BLaER1 (cell line): ENCODE measurements at regions not wholly inside any gene's neighbourhood (a gene's known extent, or its start where the extent isn't known, plus 50 kb on each side); places are given as distances from the start of the nearest gene placed in this dataset.

Experiments
- H3K27ac ChIP-seq: shearing (Covaris generic); formaldehyde crosslinking; 2 replicates; pipeline ENCODE4 v1.8.1; 2022
- H3K27me3 ChIP-seq: shearing (Covaris generic); formaldehyde crosslinking; 2 replicates; pipeline ENCODE4 v1.8.1; 2022
- H3K36me3 ChIP-seq: shearing (Covaris generic); formaldehyde crosslinking; 2 replicates; pipeline ENCODE4 v1.8.1; 2022
- H3K4me1 ChIP-seq: shearing (Covaris generic); formaldehyde crosslinking; 2 replicates; pipeline ENCODE4 v1.8.1; 2022
- H3K4me2 ChIP-seq: shearing (Covaris generic); formaldehyde crosslinking; 2 replicates; pipeline ENCODE4 v1.8.1; 2022
- H3K4me3 ChIP-seq: shearing (Covaris generic); formaldehyde crosslinking; 2 replicates; pipeline ENCODE4 v1.8.1; 2022
- H3K9ac ChIP-seq: shearing (Covaris generic); formaldehyde crosslinking; 2 replicates; pipeline ENCODE4 v1.8.1; 2022
- H3K9me3 ChIP-seq: shearing (Covaris generic); formaldehyde crosslinking; 2 replicates; pipeline ENCODE4 v1.8.1; 2022
- H4K20me1 ChIP-seq: shearing (Covaris generic); formaldehyde crosslinking; 2 replicates; pipeline ENCODE4 v1.8.1; 2022
- Cebpa-rat ChIP-seq: shearing (Covaris generic); IDR thresholded peaks from 2 replicates; pipeline ENCODE4 v1.8.1; 2022

GRCh38 chr18:10370716-10371115 is 83.7 kb upstream of the APCDD1 start:
- H3K4me2 ChIP-seq = no peak overlapping the region
- H3K4me1 ChIP-seq = peaks cover 8% of the 10 kb centered on the region
- no peak overlapping the region for H3K4me3 ChIP-seq
- no peak overlapping the region for H3K9ac ChIP-seq
- no peaks in the 10 kb centered on the region for H4K20me1 ChIP-seq
- no peaks in the 10 kb centered on the region; the same call in 1 of the 2 replicates for H3K27me3 ChIP-seq
- TF ChIP-seq Cebpa-rat = no peak
- no peak overlapping the region for H3K27ac ChIP-seq
- H3K36me3 ChIP-seq = no peaks in the 10 kb centered on the region
- no peaks in the 10 kb centered on the region for H3K9me3 ChIP-seq

DNA sequence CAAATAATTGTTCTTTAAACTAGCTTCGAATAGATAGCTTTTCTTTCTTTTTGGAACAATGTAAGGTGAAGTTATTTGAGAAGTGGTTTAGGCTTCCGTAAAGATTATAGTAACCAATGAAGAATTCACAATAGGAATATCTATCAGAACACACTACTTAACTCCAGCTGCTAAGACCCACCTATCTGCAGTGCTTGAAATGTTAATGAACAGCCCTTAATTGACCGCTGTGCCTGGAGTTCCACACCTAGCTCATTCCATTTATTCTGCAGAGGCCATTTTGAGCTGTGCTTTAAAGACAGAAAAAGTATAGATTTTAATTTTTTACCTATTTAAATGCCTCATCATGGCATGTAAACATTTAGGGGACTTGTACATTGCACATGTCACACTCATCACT is 83.3 kb upstream of the APCDD1 start:
- no peak overlapping the region for H3K4me2 ChIP-seq
- H3K36me3 ChIP-seq = no peaks in the 10 kb centered on the region
- no peaks in the 10 kb centered on the region for H3K9me3 ChIP-seq
- H3K4me1 ChIP-seq = peaks cover 8% of the 10 kb centered on the region
- H3K9ac ChIP-seq = no peak overlapping the region
- no peak for TF ChIP-seq Cebpa-rat
- H3K27ac ChIP-seq = no peak overlapping the region
- no peaks in the 10 kb centered on the region for H4K20me1 ChIP-seq
- no peaks in the 10 kb centered on the region; the same call in 1 of the 2 replicates for H3K27me3 ChIP-seq
- no peak overlapping the region for H3K4me3 ChIP-seq

GRCh38 chr18:10374195-10374594 is 80.2 kb upstream of the APCDD1 start:
- H3K9me3 ChIP-seq = no peaks in the 10 kb centered on the region
- TF ChIP-seq Cebpa-rat = no peak
- H4K20me1 ChIP-seq = no peaks in the 10 kb centered on the region
- no peaks in the 10 kb centered on the region for H3K36me3 ChIP-seq
- H3K4me2 ChIP-seq = no peak overlapping the region
- no peak overlapping the region for H3K4me3 ChIP-seq
- H3K27ac ChIP-seq = no peak overlapping the region
- H3K4me1 ChIP-seq = peaks cover 5% of the 10 kb centered on the region
- no peaks in the 10 kb centered on the region; the same call in 1 of the 2 replicates for H3K27me3 ChIP-seq
- H3K9ac ChIP-seq = no peak overlapping the region

DNA sequence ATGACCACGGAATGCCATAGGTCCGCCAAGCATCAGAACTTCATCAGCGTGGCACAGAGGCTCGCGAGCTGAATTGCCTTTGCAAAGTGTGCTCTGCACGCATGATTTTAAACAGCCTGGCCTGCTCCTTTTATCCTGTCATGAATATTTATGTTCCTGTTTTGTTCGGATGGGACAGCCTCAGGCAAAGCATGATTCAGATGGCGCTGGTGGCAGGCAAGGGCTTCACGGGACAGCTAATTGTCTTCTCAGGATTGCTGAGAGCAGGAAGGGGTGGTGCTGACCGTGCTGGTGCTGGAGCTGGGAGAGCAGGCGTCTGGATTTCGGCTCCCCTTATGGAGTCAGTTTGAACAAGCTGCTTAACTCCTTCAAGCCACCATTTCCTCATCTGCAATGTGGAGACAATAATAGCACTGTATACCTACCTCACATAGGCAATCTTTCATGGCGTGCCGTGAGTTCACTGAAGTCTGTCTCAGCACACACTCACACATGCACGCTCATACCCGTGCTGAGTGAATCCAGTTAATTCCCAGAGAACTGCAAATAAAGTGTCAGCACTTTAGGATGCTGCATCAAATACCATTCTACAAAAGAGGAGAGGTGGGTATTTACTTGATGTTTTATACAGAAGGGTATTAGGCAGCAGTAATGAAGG is 79.7 kb upstream of the APCDD1 start:
- Histone ChIP-seq H3K36me3 (no peaks in the 10 kb centered on the region), H3K4me3 (no peak overlapping the region), H4K20me1 (no peaks in the 10 kb centered on the region), H3K27me3 (no peaks in the 10 kb centered on the region; the same call in 1 of the 2 replicates), H3K4me2 (no peak overlapping the region), H3K4me1 (peaks cover 10% of the 10 kb centered on the region), H3K9ac (no peak overlapping the region), H3K9me3 (no peaks in the 10 kb centered on the region), H3K27ac (no peak overlapping the region)
- no peak for TF ChIP-seq Cebpa-rat

DNA sequence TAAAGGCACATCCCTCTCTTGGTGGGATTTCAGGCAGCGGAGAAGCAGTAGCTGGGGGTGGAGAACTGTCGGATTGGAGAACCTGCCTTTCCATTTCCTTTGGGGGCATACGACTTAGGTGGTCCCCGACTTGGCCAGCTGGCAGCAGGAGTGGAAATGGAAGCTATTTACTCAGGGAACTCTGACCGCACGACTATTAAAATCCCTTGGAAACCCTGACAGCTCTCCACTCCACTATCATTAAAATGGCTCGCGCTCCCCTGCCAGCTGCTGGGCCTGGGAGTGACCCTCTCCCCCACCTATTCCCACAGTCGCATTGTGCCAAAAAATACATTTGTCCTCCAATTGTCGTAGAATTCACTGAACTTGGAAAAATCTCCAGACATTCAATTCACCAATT is 77.7 kb upstream of the APCDD1 start:
- H3K27ac ChIP-seq = no peak overlapping the region
- H3K9ac ChIP-seq = no peak overlapping the region
- no peak for TF ChIP-seq Cebpa-rat
- no peaks in the 10 kb centered on the region for H3K27me3 ChIP-seq
- H4K20me1 ChIP-seq = no peaks in the 10 kb centered on the region
- no peak overlapping the region for H3K4me3 ChIP-seq
- no peaks in the 10 kb centered on the region for H3K9me3 ChIP-seq
- H3K4me1 ChIP-seq = peaks cover 10% of the 10 kb centered on the region
- no peak overlapping the region for H3K4me2 ChIP-seq
- no peaks in the 10 kb centered on the region for H3K36me3 ChIP-seq

- TF ChIP-seq Cebpa-rat = no peak
Measured at GRCh38 chr18:10377956-10378355, 76.5 kb upstream of the APCDD1 start.

DNA sequence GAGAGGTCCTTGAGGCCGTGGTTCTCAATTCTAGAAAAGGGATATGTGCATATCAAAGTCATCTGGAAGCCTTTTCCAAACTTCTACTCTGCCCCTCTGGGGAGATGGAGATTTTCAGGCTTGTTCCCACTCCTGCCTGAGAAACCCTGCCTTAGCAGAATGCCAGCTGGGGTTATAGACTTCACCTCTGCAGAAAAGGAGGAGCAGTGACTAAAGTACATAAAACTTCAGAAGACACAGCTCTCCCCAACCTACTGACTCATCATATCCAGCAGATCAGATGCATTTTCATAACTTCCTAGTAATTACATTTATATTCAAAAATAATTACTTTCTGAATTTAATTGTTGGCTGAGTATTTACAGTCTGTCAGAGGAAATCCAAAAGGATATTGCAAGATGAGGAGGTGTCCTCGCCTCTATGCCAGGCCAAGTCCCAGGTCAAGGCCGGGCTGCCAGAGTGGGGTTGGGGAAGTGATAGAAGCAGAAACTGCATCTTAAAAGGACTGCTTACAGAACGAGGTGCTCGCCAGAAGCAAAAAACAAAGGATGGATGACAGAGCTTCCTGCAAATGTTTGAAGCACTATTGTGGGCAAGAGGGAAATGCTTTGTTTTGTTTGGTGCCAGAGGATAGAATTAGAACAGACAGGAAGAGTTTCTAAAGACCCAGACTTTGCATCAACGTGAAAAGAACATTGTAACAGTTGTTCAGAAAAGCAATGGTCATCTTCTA is 75.6 kb upstream of the APCDD1 start:
- Histone ChIP-seq H3K9me3 (no peaks in the 10 kb centered on the region), H3K27me3 (no peaks in the 10 kb centered on the region), H3K4me1 (peaks cover 10% of the 10 kb centered on the region), H3K9ac (no peak overlapping the region), H3K36me3 (no peaks in the 10 kb centered on the region), H3K4me2 (peak overlapping the region; percentile 2; the same call in 1 of the 2 replicates), H3K27ac (no peak overlapping the region), H3K4me3 (no peak overlapping the region), H4K20me1 (no peaks in the 10 kb centered on the region)
- no peak for TF ChIP-seq Cebpa-rat

More at GRCh38 chr18:10377956-10378355, 76.5 kb upstream of the APCDD1 start:
- H3K4me1 ChIP-seq = peaks cover 10% of the 10 kb centered on the region
- H3K27me3 ChIP-seq = no peaks in the 10 kb centered on the region
- no peaks in the 10 kb centered on the region for H3K9me3 ChIP-seq
- H3K27ac ChIP-seq = no peak overlapping the region
- H3K9ac ChIP-seq = no peak overlapping the region
- H3K4me3 ChIP-seq = no peak overlapping the region
- H3K36me3 ChIP-seq = no peaks in the 10 kb centered on the region
- H3K4me2 ChIP-seq = no peak overlapping the region
- no peaks in the 10 kb centered on the region for H4K20me1 ChIP-seq

GRCh38 chr18:10379522-10379921 is 74.9 kb upstream of the APCDD1 start:
- Histone ChIP-seq H3K9me3 (no peaks in the 10 kb centered on the region), H3K36me3 (no peaks in the 10 kb centered on the region), H3K4me2 (peak overlapping the region; percentile 2; the same call in 1 of the 2 replicates), H4K20me1 (no peaks in the 10 kb centered on the region), H3K27ac (no peak overlapping the region), H3K27me3 (no peaks in the 10 kb centered on the region), H3K4me3 (no peak overlapping the region), H3K9ac (no peak overlapping the region), H3K4me1 (peaks cover 10% of the 10 kb centered on the region)
- TF ChIP-seq Cebpa-rat = no peak

GRCh38 chr18:10381516-10381915 is 72.9 kb upstream of the APCDD1 start:
- H3K27me3 ChIP-seq = no peaks in the 10 kb centered on the region
- no peak overlapping the region for H3K4me3 ChIP-seq
- H3K4me1 ChIP-seq = peaks cover 10% of the 10 kb centered on the region
- no peak overlapping the region for H3K9ac ChIP-seq
- no peaks in the 10 kb centered on the region for H3K36me3 ChIP-seq
- H3K4me2 ChIP-seq = no peak overlapping the region
- no peaks in the 10 kb centered on the region for H4K20me1 ChIP-seq
- TF ChIP-seq Cebpa-rat = no peak
- H3K27ac ChIP-seq = no peak overlapping the region
- H3K9me3 ChIP-seq = no peaks in the 10 kb centered on the region

DNA sequence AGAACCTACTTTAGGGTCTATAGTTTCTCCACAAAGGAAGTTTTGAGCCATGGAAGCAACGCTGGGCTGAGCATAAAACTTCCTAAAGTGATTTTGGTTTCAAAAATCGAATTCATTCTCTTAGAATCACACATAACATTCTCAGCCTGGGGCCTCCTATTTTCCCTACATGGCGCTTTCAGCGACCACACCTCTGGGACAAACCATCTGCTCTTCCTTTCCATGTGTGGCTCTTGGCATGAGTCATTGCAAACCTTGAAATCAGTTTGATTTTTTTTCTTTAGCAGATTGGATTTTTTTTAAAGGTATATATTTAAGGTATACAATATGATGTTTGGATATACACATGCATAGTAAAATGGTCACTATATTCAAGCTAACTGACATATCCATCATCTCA is 72.5 kb upstream of the APCDD1 start:
- no peaks in the 10 kb centered on the region for H3K36me3 ChIP-seq
- H3K27ac ChIP-seq = no peak overlapping the region
- no peaks in the 10 kb centered on the region for H3K9me3 ChIP-seq
- H3K4me1 ChIP-seq = peaks cover 10% of the 10 kb centered on the region
- H4K20me1 ChIP-seq = no peaks in the 10 kb centered on the region
- no peak overlapping the region for H3K9ac ChIP-seq
- H3K27me3 ChIP-seq = no peaks in the 10 kb centered on the region
- no peak for TF ChIP-seq Cebpa-rat
- H3K4me2 ChIP-seq = no peak overlapping the region
- H3K4me3 ChIP-seq = no peak overlapping the region
